Stimulated activated memory B cell treated with anti-CD40 and anti-IgM and Interleukin-4, amounts not matched to agents 10 μg/mL and 1 μg/mL and 100 μg/mL, for 72 hours (primary cell): ENCODE measurements at regions not wholly inside any gene's neighbourhood (a gene's known extent, or its start where the extent isn't known, plus 50 kb on each side); places are given as distances from the start of the nearest gene placed in this dataset.
"Not testable (repeated sequence)": the region's sequence is repeated elsewhere in the genome, so short reads cannot be mapped to it uniquely, and the experiment has no call there.

Experiments
- ATAC-seq: fragments of 150-1000 bp; cut with Tn5 transposase; 2 replicates; pipeline ENCODE4 v1.10.0; 2021
- H3K27ac Mint-ChIP-seq: one replicate; pipeline ENCODE4 v1.8.0; 2022; ENCODE audit warnings: mild to moderate bottlenecking, mixed read lengths
- H3K27me3 Mint-ChIP-seq: one replicate; pipeline ENCODE4 v1.8.0; 2022; ENCODE audit warnings: mixed read lengths
- H3K36me3 Mint-ChIP-seq: one replicate; pipeline ENCODE4 v1.8.0; 2022; ENCODE audit warnings: mixed read lengths
- H3K4me1 Mint-ChIP-seq: one replicate; pipeline ENCODE4 v1.8.0; 2022; ENCODE audit warnings: mixed read lengths
- H3K4me3 Mint-ChIP-seq: one replicate; pipeline ENCODE4 v1.8.0; 2022; ENCODE audit warnings: mild to moderate bottlenecking, moderate library complexity, mixed read lengths
- H3K9me3 Mint-ChIP-seq: one replicate; pipeline ENCODE4 v1.8.0; 2022; ENCODE audit warnings: mixed read lengths

DNA sequence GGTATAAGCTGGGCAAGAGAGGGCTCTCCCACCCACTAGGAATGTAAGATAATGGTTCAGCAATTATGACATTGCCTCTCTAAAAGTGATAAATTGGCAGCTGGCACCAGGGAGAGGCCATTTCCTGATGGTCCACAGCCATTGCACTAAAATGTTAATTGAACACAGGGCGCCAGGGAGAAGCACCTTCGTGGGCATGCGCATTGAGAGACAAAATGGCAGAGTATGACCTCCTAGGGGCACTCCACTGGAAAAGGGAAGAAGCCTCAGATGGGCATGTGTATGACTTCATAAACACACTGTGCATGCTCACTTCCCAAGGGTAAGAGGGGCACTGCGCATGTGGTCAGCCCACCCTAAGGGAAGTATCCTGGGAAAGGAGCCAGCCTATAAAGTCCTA is 419.2 kb downstream of the AGTPBP1 start:
- peaks cover 7% of the 10 kb centered on the region for H3K9me3 Mint-ChIP-seq
- no peak overlapping the region for H3K27ac Mint-ChIP-seq
- peaks cover 10% of the 10 kb centered on the region for H3K27me3 Mint-ChIP-seq
- H3K4me3 Mint-ChIP-seq, result no peak overlapping the region
- no peak for ATAC-seq
- H3K4me1 Mint-ChIP-seq, result no peaks in the 10 kb centered on the region
- no peaks in the 10 kb centered on the region for H3K36me3 Mint-ChIP-seq

DNA sequence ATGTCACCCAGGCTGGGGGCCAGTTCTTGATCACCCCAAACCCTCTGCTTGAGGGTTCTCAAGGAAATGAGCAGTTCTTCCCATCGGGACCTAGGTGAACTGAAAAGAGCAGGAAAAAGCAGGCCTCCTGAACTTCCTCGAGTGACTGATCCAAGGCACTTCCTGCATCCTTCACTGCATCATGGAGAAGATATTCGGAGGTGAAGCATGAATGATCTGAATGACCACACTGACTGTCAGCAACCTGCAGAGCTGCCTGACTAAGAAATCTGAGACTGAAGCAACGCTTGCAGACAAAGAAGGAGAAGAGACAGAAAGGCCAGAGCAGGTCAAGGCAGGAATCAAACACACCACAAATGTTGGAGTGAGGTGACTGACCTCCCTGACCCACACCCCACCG is 420.2 kb downstream of the AGTPBP1 start:
- no peak for ATAC-seq
- Mint-ChIP-seq H3K27me3 (peaks cover 10% of the 10 kb centered on the region), H3K27ac (no peak overlapping the region), H3K4me1 (no peaks in the 10 kb centered on the region), H3K36me3 (no peaks in the 10 kb centered on the region), H3K9me3 (peaks cover 3% of the 10 kb centered on the region), H3K4me3 (no peak overlapping the region)

DNA sequence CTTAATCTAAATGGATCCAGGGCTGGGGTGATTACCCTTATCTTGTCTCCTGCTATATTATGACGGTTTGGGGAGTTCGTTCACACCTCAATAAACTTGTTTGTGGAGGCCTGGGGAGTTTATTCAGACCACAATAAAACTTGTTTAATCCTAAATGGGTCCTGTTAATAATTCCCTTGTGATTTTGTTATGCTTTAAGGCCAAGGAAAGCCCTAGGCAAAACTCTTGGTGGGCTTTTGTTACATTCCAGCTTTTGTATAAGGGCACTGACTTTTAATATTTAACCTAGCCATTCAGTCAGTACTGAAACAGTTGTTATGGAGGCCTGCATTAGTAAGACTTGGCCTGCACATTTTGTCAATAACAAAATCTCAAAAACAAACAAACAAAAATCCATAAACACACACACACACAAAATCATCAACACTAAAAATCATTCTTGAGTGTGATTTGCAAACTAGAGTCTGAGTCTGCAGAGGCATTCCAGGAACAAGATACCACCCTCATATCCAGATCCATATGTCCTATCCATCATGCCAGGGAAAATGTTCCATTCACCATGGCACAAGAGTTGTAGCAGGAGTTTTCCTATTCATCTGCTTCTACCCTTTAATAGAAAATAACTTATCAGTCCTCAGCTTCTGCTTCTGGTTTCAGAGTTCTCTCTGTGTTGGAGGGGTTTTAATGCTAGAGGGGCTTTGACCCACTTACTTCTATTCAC is 421.7 kb downstream of the AGTPBP1 start:
- no peak overlapping the region for H3K27ac Mint-ChIP-seq
- H3K9me3 Mint-ChIP-seq, result no peaks in the 10 kb centered on the region
- no peak overlapping the region for H3K4me3 Mint-ChIP-seq
- peaks cover 10% of the 10 kb centered on the region for H3K27me3 Mint-ChIP-seq
- no peaks in the 10 kb centered on the region for H3K4me1 Mint-ChIP-seq
- H3K36me3 Mint-ChIP-seq, result no peaks in the 10 kb centered on the region
- ATAC-seq, result no peak

DNA sequence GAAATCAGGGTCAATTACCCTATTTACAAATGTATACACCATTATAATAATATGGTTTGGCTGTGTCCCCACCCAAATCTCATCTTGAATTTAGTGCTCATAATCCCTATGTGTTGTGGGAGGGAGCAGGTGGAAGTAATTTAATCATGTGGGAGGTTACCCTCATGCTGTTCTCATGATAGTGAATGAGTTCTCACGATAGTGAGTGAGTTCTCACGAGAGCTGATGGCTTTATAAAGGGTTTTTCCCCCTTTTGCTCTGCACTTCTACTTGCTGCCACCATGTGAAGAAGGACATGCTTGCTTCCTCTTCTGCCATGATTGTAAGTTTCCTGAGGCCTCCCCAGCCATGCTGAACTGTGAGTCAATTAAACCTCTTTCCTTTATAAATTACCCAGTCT is 426.2 kb downstream of the AGTPBP1 start:
- not testable (repeated sequence) for H3K27me3 Mint-ChIP-seq, H3K27ac Mint-ChIP-seq, H3K36me3 Mint-ChIP-seq, H3K4me3 Mint-ChIP-seq, H3K4me1 Mint-ChIP-seq, ATAC-seq
- peaks cover 11% of the 10 kb centered on the region for H3K9me3 Mint-ChIP-seq

DNA sequence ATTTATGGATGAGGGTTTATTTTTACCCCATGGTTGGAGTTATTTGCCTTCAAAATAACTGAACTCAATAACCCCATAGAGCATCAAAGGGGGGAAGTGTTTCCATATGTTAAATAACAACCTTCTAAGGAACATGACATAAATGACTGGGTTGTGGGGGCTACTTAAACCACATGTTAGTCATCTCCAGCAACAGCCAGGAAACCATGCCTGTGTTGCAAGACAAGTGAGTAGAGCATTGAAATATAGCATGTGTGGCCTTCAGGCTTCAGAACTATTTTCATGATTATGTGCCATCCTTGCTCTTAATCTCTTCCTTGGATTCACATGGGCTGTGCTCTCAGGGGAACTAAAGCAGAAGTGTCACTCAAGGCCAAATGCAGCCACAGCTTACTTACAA is 431.2 kb downstream of the AGTPBP1 start:
- Mint-ChIP-seq H3K4me3 (no peak overlapping the region), H3K27me3 (no peaks in the 10 kb centered on the region), H3K27ac (no peak overlapping the region), H3K36me3 (no peaks in the 10 kb centered on the region), H3K4me1 (no peaks in the 10 kb centered on the region), H3K9me3 (peaks cover 14% of the 10 kb centered on the region)
- ATAC-seq, result no peak

DNA sequence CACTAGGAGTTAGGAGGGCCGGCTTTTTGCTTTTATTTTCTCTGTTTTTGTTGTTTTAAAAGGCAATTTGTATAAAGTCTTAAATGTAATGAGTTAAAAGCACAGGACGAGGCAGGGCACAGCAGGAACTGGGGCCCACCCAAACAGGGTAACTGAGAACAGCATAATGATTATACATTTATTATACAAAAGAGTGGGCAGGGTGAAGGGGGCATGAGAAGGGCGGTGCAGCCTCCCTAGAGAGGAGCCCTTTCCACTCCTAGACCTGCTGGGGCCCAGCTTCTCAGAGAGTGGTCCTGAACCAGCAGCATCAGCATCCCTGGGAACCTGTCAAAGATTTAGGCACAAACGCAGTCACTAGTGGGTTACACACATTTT is 438.0 kb downstream of the AGTPBP1 start:
- Mint-ChIP-seq H3K27ac (no peak overlapping the region), H3K9me3 (no peaks in the 10 kb centered on the region)

DNA sequence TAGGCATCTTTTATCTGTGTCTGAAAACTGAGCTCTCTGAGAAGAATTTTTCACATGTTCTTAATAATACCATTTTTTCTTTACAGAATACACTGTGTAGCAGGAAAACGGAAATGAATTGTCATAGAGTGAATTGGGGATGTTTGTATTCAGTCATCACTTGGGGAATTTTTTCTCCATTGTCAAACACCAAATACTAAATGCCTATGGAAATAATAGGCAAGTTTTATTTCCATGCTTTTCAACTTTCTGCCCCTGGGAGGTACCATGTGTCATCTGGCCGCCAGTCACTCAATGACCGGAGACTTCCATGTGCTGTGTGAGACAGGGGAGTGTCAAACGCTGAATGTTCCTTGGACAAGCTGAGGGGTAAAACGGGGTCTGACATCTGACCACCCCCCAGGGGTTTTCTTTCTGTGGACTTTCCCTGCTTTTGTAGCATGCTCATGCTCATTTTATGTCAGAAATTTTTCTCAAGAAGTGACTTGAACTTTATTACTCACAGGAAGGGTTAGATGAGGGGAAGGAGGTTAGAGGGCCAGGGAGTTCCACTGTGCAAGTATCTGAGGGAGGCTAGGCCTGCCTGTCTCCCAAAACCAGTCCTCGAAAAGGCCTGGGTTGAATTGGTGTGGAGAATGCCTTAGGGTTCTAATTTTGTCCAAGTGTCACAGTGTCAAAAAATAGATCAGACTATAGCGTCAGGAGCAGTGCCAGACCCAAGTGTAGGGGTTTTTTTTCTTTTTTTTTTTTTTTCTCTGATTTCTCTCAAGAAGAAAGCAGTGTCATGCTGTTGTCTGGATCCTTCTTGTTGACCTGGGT is 438.6 kb downstream of the AGTPBP1 start:
- Mint-ChIP-seq H3K27ac (no peak overlapping the region), H3K4me3 (no peak overlapping the region), H3K4me1 (no peaks in the 10 kb centered on the region), H3K9me3 (no peaks in the 10 kb centered on the region), H3K36me3 (no peaks in the 10 kb centered on the region), H3K27me3 (no peaks in the 10 kb centered on the region)
- ATAC-seq, result no peak

More for the DNA sequence above, 438.0 kb downstream of the AGTPBP1 start:
- no peaks in the 10 kb centered on the region for H3K27me3 Mint-ChIP-seq
- H3K4me1 Mint-ChIP-seq, result no peaks in the 10 kb centered on the region
- H3K4me3 Mint-ChIP-seq, result no peak overlapping the region
- ATAC-seq, result no peak
- H3K36me3 Mint-ChIP-seq, result no peaks in the 10 kb centered on the region

DNA sequence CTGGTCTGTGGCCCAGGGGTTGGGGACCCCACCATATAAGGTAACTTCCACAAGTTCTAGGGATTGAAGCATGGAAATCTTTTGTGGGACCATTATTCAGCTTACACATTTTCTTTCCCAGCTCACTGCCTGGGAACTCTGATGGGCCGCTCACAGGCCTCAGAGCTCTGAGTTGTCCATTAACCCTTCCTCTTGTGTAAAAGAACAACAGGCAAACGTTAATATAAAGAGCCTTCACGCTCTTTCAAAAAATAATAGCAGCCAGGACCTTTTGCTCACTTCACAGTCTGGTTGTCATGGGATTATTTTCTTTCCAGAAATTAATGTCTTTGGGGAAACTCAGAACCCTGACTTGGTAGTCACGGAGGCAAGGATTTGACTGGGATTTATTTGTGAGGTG is 443.3 kb downstream of the AGTPBP1 start:
- Mint-ChIP-seq H3K36me3 (no peaks in the 10 kb centered on the region), H3K27ac (no peak overlapping the region), H3K9me3 (no peaks in the 10 kb centered on the region), H3K4me3 (no peak overlapping the region), H3K27me3 (no peaks in the 10 kb centered on the region), H3K4me1 (no peaks in the 10 kb centered on the region)
- no peak for ATAC-seq

DNA sequence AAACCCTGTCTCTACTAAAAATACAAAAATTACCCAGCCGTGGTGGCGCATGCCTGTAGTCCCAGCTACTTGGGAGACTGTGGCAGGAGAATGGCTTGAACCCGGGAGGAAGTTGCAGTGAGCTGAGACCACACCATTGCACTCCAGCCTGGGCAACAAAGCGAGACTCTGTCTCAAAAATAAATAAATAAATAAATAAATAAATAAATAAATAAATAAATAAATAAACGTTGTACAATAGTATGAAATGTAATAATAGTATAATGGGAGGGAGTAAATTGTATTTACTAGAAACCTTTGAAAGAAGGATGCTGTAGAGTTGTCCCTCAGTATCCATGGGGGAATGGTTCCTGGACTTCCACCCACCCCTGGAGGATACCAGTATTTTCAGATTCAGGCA is 446.5 kb downstream of the AGTPBP1 start:
- not testable (repeated sequence) for H3K9me3 Mint-ChIP-seq, H3K4me3 Mint-ChIP-seq, H3K27ac Mint-ChIP-seq, H3K27me3 Mint-ChIP-seq, ATAC-seq, H3K36me3 Mint-ChIP-seq, H3K4me1 Mint-ChIP-seq

DNA sequence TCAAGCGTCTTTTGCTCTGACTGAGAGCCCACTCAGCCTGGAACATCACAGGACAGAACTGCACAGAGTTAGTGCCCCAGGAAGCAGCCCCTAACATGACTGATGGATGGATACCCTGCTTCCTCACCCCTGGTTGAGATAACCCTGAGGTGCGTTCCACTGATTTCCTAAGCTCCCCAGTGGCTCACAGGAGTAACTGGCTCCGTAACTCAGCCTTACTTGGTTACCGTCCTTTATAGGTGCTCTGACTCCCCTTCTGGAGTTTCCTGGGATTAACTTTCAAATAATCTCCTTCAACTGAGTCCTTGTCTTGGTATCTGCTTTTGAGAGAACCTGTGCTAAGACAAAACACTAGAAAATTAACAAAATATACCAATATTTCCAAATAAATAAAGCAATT is 449.5 kb downstream of the AGTPBP1 start:
- Mint-ChIP-seq H3K27ac (no peak overlapping the region), H3K4me1 (peaks cover 6% of the 10 kb centered on the region), H3K36me3 (no peaks in the 10 kb centered on the region), H3K9me3 (peaks cover 2% of the 10 kb centered on the region), H3K27me3 (no peaks in the 10 kb centered on the region), H3K4me3 (no peak overlapping the region)
- no peak for ATAC-seq

DNA sequence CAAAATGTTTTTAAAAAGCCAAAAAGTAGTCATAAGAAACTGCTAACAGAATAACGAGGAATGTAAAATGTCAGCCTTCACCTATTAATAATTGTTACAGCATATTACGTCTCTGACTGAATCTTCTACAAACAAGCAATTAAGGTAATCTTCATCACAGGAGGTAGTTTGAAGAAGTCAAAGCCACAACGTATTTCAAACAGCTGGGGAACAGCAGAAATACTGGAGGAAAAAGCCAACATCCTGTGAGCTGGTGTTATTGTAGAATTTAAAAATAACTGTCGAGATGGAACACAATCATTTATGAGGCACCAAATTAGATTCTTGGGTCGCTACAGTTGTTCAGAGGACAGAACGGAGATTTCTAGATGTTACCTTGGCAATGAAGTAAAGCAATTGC is 450.5 kb downstream of the AGTPBP1 start:
- no peak for ATAC-seq
- Mint-ChIP-seq H3K9me3 (peaks cover 2% of the 10 kb centered on the region), H3K27ac (no peak overlapping the region), H3K4me3 (no peak overlapping the region), H3K27me3 (no peaks in the 10 kb centered on the region), H3K4me1 (peaks cover 6% of the 10 kb centered on the region), H3K36me3 (no peaks in the 10 kb centered on the region)

DNA sequence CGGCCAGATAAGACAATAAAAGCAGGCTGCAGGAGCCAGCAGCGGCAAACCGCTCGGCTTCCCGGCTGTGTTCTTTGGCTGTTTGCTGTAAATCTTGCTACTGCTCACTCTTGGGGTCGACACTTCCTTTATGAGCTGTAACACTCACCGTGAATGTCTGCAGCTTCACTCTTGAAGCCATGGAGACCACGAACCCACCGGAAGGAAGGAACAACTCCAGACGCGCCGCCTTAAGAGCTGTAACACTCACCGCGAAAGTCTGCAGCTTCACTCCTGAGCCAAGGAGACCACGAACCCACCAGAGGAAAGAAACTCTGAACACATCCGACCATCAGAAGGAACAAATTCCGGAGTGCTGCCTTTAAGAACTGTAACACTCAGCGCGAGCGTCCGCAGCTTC is 451.7 kb downstream of the AGTPBP1 start:
- peaks cover 6% of the 10 kb centered on the region for H3K4me1 Mint-ChIP-seq
- H3K4me3 Mint-ChIP-seq, result no peak overlapping the region
- peaks cover 2% of the 10 kb centered on the region for H3K9me3 Mint-ChIP-seq
- no peaks in the 10 kb centered on the region for H3K36me3 Mint-ChIP-seq
- no peak overlapping the region for H3K27ac Mint-ChIP-seq
- ATAC-seq, result no peak
- no peaks in the 10 kb centered on the region for H3K27me3 Mint-ChIP-seq

DNA sequence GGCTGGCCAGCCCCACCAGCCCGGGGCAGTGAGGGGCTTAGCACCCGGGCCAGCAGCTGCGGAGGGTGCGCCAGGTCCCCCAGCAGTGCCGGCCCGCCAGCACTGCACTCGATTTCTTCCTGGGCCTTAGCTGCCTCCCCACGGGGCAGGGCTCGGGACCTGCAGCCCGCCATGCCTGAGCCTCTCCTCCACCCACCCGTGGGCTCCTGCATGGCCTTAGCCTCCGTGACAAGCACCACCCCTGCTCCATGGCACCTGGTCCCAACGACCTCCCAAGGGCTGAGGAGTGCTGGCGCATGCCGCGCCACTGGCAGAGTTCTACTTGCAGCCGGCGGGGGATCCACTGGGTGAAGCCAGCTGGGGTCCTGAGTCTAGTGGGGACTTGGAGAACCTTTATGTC is 452.6 kb downstream of the AGTPBP1 start:
- H3K27me3 Mint-ChIP-seq, result no peaks in the 10 kb centered on the region
- peaks cover 6% of the 10 kb centered on the region for H3K4me1 Mint-ChIP-seq

DNA sequence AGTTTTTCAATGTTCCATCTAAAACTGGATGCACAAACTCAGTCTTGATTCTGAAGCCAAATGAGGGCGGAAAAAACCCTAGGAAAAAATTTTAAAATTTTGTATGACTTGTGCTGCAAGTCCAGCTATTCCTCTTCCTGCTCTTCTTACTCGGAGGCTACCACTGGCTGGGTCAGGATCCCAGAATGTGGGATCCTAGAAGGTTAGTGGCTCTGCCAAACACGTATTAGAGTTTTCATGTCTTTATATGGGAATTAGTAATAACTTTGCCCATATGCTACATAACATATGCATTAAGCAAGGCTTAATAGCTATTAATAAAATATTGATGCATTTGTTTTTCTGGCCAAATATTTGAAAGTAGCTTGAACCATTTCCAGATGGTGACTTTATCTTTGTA is 458.3 kb downstream of the AGTPBP1 start:
- Mint-ChIP-seq H3K9me3 (peaks cover under 1% of the 10 kb centered on the region), H3K36me3 (no peaks in the 10 kb centered on the region), H3K27me3 (no peaks in the 10 kb centered on the region), H3K4me3 (no peak overlapping the region), H3K27ac (no peak overlapping the region), H3K4me1 (no peaks in the 10 kb centered on the region)
- ATAC-seq, result no peak

More for the DNA sequence above, 452.6 kb downstream of the AGTPBP1 start:
- Mint-ChIP-seq H3K9me3 (peaks cover 2% of the 10 kb centered on the region), H3K36me3 (no peaks in the 10 kb centered on the region), H3K27ac (no peak overlapping the region), H3K4me3 (no peak overlapping the region)
- ATAC-seq, result no peak

DNA sequence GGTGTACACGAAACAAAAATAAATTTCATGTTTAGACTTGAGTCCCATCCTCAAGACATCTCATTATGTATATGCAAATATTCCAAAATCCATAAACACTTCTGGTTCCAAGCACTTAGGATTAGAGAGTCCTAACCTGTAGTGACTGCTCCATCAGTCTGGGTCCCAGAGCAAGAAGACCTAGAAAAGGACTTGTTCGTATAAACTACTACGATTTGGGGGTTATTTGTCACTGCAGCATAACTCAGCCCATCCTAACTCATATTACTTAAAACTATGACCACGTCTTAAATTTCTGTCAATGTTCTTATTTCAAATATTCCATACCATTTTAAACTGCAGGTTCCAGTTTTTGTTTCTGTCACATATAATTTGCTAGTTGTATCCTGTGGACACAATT is 463.0 kb downstream of the AGTPBP1 start:
- H3K4me1 Mint-ChIP-seq, result no peaks in the 10 kb centered on the region
- no peaks in the 10 kb centered on the region for H3K9me3 Mint-ChIP-seq
- no peaks in the 10 kb centered on the region for H3K27me3 Mint-ChIP-seq
- ATAC-seq, result no peak
- H3K27ac Mint-ChIP-seq, result no peak overlapping the region
- no peaks in the 10 kb centered on the region for H3K36me3 Mint-ChIP-seq
- no peak overlapping the region for H3K4me3 Mint-ChIP-seq

DNA sequence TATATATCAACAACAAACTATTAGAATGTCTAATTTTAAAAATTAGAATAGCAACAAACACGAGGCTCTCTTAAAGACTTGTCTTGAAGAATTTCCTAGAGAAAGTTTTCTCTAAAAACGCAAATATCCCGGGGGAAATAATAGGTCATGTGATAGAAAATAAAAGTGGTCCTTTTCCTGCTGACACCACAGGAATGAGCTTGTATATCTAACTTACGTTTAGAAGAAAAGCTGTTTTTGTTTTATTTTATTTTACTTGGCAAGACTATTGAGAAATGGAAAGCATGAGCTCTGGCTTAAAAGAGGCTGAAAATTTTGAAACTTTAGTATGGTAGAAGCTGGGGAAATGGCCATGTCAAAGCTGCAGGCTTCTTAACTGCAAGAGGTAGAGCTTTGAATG is 465.0 kb downstream of the AGTPBP1 start:
- Mint-ChIP-seq H3K4me1 (no peaks in the 10 kb centered on the region), H3K4me3 (no peak overlapping the region), H3K36me3 (no peaks in the 10 kb centered on the region), H3K27ac (no peak overlapping the region), H3K9me3 (no peaks in the 10 kb centered on the region), H3K27me3 (no peaks in the 10 kb centered on the region)
- ATAC-seq, result no peak
